ENCODE measurements at regions not wholly inside any gene's neighbourhood (a gene's known extent, or its start where the extent isn't known, plus 50 kb on each side); places are given as distances from the start of the nearest gene placed in this dataset.

- TF ChIP-seq POLR2AphosphoS5 (IDR thresholded peaks at IDR 0.05; ENCODE audit: low read depth, low read length), result no peak
- TF ChIP-seq CTCF (IDR thresholded peaks at IDR 0.05), result no peak
Measured at GRCh38 chr2:134788417-134788816, 50.0 kb upstream of the ACMSD start.

All from Panc1 (cell line).